Activated CD8-positive, alpha-beta memory T cell treated with anti-CD3 and anti-CD28 coated beads, Interleukin-2, amount 10 ng/mL, durations not matched to agents 7 days and 5 days (primary cell): ENCODE measurements at regions not wholly inside any gene's neighbourhood (a gene's known extent, or its start where the extent isn't known, plus 50 kb on each side); places are given as distances from the start of the nearest gene placed in this dataset.

ENCODE experiments used
- ATAC-seq: fragments of 150-1000 bp; cut with Tn5 transposase; one replicate; pipeline ENCODE4 v1.10.0; 2021; ENCODE audit warnings: moderate library complexity
- CTCF ChIA-PET: fragments of 350-600 bp; sonication (Branson Sonifier 250); formaldehyde crosslinking; loops from one replicate; lab custom pipeline; 2021; ENCODE audit warnings: antibody characterized with exemption; lab: Charles Lee
- DNase-seq: peaks from one replicate; pipeline ENCODE4 v3.0.0-alpha.2; 2020
- H3K27ac Mint-ChIP-seq: one replicate; pipeline ENCODE4 v1.8.0; 2021; ENCODE audit warnings: mild to moderate bottlenecking, mixed read lengths
- H3K27me3 Mint-ChIP-seq: one replicate; pipeline ENCODE4 v1.8.0; 2021; ENCODE audit warnings: mixed read lengths
- H3K36me3 Mint-ChIP-seq: one replicate; pipeline ENCODE4 v1.8.0; 2021; ENCODE audit warnings: mild to moderate bottlenecking, mixed read lengths
- H3K4me1 Mint-ChIP-seq: one replicate; pipeline ENCODE4 v1.8.0; 2021; ENCODE audit warnings: mixed read lengths
- H3K4me3 Mint-ChIP-seq: one replicate; pipeline ENCODE4 v1.8.0; 2021; ENCODE audit warnings: mild to moderate bottlenecking, moderate library complexity, mixed read lengths
- H3K9me3 Mint-ChIP-seq: one replicate; pipeline ENCODE4 v1.8.0; 2022; ENCODE audit warnings: low read depth, mixed read lengths

DNA sequence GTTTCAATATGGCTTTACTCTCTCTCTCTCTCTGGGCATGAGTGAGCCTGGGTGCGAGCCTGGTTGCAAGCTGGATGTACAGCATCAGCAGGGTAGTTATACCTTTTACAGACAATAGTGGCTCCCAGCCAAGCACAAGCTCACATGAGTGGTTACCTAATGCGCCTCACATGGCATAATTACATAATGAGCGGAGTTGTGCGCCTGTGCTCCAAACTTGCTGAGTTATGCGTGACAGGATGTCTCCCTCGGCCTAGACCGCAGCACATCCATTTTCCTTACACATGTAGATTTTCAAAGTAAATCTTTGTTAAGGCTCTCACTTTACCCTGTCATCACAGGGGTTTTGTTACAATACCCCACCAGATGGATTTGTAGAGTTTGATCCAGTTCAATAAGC is 233.5 kb upstream of the WWC1 start:
- DNase-seq (no peak), ATAC-seq (no peak)
- H3K4me3 Mint-ChIP-seq, result no peak overlapping the region
- no peak overlapping the region for H3K27ac Mint-ChIP-seq
- CTCF ChIA-PET, result no interaction called here
- no peaks in the 10 kb centered on the region for H3K4me1 Mint-ChIP-seq
- H3K36me3 Mint-ChIP-seq, result no peaks in the 10 kb centered on the region
- H3K9me3 Mint-ChIP-seq, result peaks cover 6% of the 10 kb centered on the region
- no peaks in the 10 kb centered on the region for H3K27me3 Mint-ChIP-seq

DNA sequence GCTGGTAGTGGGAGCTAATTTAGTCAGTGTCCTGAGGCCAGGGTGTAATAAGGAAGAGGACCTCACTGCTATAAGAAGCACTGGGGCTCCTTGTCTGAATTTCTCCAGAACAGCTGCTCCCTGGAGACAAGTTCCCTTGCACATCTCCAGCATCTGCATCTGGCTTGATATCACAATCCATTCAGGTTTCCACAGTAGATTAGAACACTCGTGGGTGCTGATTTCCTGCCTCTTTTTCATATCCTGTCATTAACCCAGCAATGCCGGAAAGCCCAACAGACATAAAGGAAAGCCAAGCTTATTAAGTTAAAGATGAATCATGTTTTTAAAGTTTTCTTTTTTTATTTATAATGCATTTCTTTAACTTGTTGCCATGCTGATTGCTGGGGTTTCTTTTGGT is 232.3 kb upstream of the WWC1 start:
- H3K4me1 Mint-ChIP-seq, result no peaks in the 10 kb centered on the region
- peaks cover 6% of the 10 kb centered on the region for H3K9me3 Mint-ChIP-seq
- H3K4me3 Mint-ChIP-seq, result no peak overlapping the region
- H3K27ac Mint-ChIP-seq, result no peak overlapping the region
- ATAC-seq (no peak), DNase-seq (no peak)
- CTCF ChIA-PET, result no interaction called here
- no peaks in the 10 kb centered on the region for H3K27me3 Mint-ChIP-seq
- no peaks in the 10 kb centered on the region for H3K36me3 Mint-ChIP-seq

DNA sequence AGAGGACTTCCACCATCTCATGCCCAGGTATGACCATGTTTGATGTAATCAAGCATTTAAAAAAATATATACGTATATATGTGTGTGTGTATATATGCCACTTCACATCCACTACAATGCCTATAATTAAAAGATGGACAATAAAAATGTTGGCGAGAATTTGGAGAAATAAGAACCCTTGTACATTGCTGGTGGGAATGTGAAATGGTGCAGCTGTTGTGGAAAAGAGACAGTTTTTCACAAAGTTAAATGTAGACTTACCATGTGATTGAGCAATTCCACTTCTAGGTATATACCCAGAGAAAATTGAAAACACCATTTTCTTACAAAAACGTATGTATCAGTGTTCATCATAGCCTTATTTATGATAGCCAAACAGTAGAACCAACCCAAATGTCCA is 229.2 kb upstream of the WWC1 start:
- CTCF ChIA-PET, result no interaction called here
- no peak for DNase-seq
- no peak for ATAC-seq
- Mint-ChIP-seq H3K9me3 (peaks cover 6% of the 10 kb centered on the region), H3K36me3 (no peaks in the 10 kb centered on the region), H3K4me1 (no peaks in the 10 kb centered on the region), H3K27ac (no peak overlapping the region), H3K4me3 (no peak overlapping the region), H3K27me3 (no peaks in the 10 kb centered on the region)

DNA sequence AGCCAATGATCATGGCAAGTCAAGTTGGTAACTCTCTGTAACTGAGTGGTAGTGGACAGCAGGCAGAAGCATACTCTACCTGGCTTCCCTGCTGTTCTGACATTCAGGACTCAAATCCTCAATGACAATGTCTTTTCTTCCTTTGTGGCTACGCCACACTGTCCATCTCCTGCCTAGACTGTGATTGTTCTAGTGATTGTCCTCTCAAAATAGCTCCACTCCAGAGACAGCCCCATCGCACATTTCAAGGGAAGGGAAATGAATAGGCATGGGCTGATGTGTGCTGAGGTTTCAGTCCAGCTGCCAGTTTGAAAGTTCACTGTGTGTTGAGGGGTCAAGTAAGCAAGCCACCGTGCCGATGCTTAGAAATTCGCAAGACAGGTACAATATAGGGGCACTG is 227.0 kb upstream of the WWC1 start:
- Mint-ChIP-seq H3K4me3 (no peak overlapping the region), H3K36me3 (no peaks in the 10 kb centered on the region), H3K27ac (no peak overlapping the region), H3K4me1 (no peaks in the 10 kb centered on the region), H3K9me3 (no peaks in the 10 kb centered on the region), H3K27me3 (no peaks in the 10 kb centered on the region)
- ATAC-seq (no peak), DNase-seq (no peak)
- CTCF ChIA-PET, result interaction anchor here (0.6 kb wide), 1 partner anchor 1482 kb away, joined by 3 read pairs; no protein-coding TSS in a partner anchor

DNA sequence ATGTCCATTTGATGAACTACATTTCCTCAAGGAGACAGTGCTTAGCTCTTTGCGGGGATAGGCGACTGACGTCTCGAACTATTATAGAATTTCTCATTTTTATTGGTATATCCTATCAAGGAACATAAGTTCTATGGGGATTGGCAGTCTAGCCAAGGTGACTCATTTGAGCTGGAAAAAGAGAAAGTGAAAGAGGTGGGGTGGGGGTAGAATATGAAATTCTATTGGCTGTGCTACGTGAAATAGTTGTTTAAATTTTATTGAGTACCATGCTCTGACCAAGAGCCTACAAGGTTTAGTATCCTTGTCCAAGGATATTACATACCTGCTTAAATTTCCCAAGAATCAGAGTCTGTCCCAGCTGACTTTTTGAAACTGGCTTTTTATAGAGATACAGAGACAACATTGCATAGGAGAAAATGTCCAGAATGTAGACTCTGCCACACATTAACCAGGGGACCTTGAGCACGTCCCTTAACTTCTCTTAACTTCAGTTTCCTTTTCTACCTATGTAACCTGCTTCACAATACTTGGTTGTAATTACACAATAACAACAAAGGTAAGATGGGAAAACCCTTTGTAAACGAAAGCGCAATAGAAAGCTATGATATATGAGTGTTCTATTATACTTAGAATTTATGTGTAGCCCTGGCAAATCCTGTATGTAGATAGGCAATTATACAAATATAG is 226.4 kb upstream of the WWC1 start:
- ATAC-seq (no peak), DNase-seq (no peak)
- H3K9me3 Mint-ChIP-seq, result no peaks in the 10 kb centered on the region
- H3K36me3 Mint-ChIP-seq, result no peaks in the 10 kb centered on the region
- H3K4me3 Mint-ChIP-seq, result no peak overlapping the region
- H3K27me3 Mint-ChIP-seq, result no peaks in the 10 kb centered on the region
- H3K27ac Mint-ChIP-seq, result no peak overlapping the region
- CTCF ChIA-PET, result no interaction called here
- H3K4me1 Mint-ChIP-seq, result no peaks in the 10 kb centered on the region

DNA sequence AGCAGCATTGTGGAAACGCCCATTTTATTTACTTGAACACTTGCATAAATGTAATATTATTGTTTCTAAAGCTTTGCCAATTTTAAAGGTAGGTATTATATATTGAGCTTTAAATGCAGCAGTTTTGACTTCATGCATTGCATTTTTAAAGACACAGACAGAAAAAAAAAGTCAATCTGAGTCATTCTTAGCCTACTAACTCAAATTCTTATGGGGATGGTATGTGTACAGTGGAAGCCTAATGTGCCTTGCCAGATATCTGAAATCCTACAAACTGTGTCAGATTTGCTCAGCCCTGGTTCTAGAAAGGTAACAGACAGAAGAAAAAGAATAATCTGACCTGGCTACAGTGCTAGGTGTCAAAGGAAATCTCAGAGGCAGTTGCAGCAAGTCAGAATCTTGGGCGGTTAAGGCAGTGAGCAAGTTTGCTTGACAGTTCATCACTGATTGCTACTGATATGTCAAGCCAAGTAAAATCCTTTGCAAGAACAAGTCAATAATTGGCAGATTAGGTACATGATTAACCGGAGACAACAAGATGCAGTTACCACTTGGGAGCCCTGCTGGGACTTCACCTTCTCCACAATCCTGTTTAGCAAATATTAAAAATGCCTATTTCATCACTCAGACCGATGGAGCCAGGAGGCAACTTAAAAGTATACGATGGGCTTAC is 224.8 kb upstream of the WWC1 start:
- CTCF ChIA-PET, result no interaction called here
- Mint-ChIP-seq H3K4me3 (no peak overlapping the region), H3K9me3 (no peaks in the 10 kb centered on the region), H3K27me3 (no peaks in the 10 kb centered on the region), H3K27ac (no peak overlapping the region), H3K36me3 (no peaks in the 10 kb centered on the region), H3K4me1 (no peaks in the 10 kb centered on the region)
- ATAC-seq (no peak), DNase-seq (no peak)

DNA sequence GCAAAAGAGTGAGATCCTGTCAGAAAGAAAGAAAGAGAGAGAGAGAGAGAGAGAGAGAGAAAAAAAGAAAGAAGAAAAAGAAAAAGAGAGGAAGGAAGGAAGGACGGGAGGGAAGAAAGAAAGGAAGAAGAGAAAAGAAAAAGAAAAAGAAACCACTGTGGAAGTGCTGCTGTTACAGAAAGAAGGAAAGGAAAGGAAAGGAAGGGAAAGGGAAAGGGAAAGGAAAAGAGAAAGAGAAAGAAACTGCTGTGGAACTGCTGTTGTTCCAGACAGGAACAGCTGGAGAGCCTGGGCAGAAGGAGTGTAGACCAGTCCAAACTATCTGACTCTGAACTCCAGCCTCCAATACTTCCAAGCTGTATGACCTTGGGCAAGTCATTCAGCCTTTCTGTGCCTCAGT is 220.7 kb upstream of the WWC1 start:
- no peak for DNase-seq
- H3K9me3 Mint-ChIP-seq, result no peaks in the 10 kb centered on the region
- ATAC-seq, result no peak
- H3K27ac Mint-ChIP-seq, result no peak overlapping the region
- CTCF ChIA-PET, result no interaction called here
- H3K4me1 Mint-ChIP-seq, result peaks cover 4% of the 10 kb centered on the region
- no peak overlapping the region for H3K4me3 Mint-ChIP-seq
- H3K27me3 Mint-ChIP-seq, result no peaks in the 10 kb centered on the region
- no peaks in the 10 kb centered on the region for H3K36me3 Mint-ChIP-seq

DNA sequence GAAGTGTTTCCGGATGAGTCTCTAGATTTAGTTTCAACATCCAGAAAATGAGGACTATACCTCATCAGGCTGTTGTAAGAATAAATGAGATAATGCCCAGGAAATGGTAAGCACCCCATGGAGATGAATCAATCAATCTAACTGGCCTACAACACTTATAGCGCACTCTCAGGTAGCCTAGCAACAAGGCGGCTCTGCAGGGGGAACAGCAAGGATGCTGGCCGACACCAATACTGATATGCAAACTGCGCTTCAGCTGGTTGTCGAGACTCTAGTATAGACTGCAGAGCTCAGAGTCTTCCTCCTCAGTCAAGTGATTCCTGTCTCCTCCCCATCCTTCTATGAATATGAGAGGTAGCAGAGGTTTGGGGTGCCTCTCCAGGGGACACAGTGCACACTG is 218.8 kb upstream of the WWC1 start:
- CTCF ChIA-PET, result interaction anchor here (0.6 kb wide), 1 partner anchor 147 kb away, joined by 3 read pairs; no protein-coding TSS in a partner anchor

DNA sequence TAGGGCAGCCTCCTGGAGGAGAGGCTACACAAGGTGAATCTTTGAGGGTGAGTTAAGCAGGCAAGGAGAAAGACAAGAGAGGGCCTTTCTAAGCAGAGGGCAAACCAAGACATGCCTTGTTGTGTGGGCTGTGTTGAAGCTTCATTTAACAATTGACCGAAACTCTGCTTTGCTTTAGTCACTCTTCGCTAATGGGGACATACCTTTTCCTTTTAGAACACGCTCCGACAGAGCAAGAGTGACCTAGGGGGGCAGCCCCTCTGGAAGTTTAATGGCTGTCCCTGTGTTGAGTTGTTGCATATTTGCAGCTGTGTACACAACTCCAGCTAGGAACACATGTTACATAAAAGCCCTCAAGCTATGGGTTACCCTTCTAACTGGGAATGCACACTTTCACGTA is 218.1 kb upstream of the WWC1 start:
- CTCF ChIA-PET, result no interaction called here
- Mint-ChIP-seq H3K27ac (no peak overlapping the region), H3K4me3 (no peak overlapping the region), H3K27me3 (no peaks in the 10 kb centered on the region), H3K4me1 (peaks cover 4% of the 10 kb centered on the region), H3K36me3 (no peaks in the 10 kb centered on the region), H3K9me3 (no peaks in the 10 kb centered on the region)
- no peak for ATAC-seq
- DNase-seq, result no peak

More for the DNA sequence above, 218.8 kb upstream of the WWC1 start:
- Mint-ChIP-seq H3K27ac (no peak overlapping the region), H3K4me3 (no peak overlapping the region), H3K27me3 (no peaks in the 10 kb centered on the region), H3K9me3 (no peaks in the 10 kb centered on the region), H3K36me3 (no peaks in the 10 kb centered on the region), H3K4me1 (peaks cover 4% of the 10 kb centered on the region)
- ATAC-seq (no peak), DNase-seq (no peak)

DNA sequence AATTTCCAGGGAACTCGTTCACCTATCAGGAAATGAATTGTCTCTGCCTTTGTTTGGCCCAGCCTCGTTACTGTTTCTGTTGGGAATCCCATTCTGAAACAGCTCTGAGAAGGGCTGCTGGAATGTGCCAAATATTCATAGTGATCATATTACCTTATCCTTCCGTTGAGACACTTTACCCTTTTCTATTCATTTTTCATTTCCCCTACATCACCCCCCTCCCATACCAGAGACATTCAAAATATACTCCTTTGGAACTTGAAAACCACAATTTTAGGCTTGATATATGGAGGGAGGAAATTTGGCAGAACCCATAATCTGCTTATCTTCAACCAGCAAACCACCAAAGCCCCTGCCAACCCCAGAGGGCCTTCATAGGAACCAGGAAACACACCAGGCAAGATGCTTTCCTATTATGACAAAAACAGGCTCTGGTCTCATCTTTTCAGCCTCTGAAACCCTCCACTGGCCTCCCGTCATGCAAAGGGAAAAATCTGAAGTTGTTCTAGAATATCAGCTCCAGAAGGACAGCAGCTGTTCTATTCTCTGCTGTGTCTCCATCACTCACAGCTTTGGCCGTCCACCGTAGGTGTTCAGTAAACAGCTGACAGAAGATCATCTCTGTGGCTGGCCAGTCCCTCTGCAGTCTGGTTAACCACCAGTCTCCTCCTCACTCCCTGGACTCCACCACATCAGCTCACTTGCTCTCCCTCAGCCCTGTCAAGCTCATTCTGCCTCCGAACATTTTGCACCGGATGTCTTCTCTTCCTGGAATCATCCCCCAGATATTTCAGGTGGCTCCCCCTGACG is 217.2 kb upstream of the WWC1 start:
- Mint-ChIP-seq H3K9me3 (no peaks in the 10 kb centered on the region), H3K27ac (no peak overlapping the region), H3K4me3 (no peak overlapping the region), H3K27me3 (no peaks in the 10 kb centered on the region), H3K36me3 (no peaks in the 10 kb centered on the region), H3K4me1 (peaks cover 4% of the 10 kb centered on the region)
- ATAC-seq, result no peak
- no peak for DNase-seq
- CTCF ChIA-PET, result no interaction called here

DNA sequence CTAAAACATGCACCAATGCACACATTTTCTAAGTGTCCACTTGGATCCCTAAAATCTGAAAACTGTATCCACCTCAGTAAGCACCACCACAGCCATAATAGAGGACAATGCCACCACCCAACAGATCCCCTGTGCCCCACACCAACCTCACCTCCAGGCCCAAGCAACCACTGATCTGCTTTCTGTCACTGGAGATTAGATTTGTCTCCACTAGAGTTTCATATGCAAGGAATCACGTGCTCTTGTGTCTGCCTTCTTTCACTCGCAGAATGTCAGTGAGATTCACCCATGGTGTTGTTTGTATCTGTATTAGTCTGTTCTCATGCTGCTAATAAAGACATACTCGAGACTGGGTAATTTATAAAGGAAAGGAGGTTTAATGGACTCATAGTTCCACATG is 216.1 kb upstream of the WWC1 start:
- no peak overlapping the region for H3K27ac Mint-ChIP-seq
- no peaks in the 10 kb centered on the region for H3K27me3 Mint-ChIP-seq
- ATAC-seq (no peak), DNase-seq (no peak)
- no peaks in the 10 kb centered on the region for H3K36me3 Mint-ChIP-seq
- CTCF ChIA-PET, result no interaction called here
- H3K9me3 Mint-ChIP-seq, result no peaks in the 10 kb centered on the region
- no peak overlapping the region for H3K4me3 Mint-ChIP-seq
- H3K4me1 Mint-ChIP-seq, result peaks cover 4% of the 10 kb centered on the region

DNA sequence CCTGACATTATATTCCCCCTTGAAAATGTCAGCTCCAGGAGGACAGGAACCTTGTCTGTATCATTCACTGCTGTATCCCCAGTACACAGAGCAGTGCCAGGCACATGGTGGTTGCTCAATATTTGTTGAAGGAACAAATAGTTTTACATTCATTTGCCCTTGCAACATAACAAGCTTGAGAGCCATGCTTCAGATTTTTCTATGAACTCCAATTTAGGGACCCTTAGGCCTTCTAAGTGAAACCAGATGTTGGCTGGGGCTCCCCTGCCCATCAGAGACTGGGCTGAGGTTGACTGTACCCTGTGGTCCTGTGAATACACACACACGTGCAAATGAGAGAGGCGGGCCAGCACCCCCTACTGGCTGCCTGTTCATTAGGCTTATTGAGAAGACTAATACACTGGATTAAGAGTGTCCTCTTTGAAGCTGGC is 214.9 kb upstream of the WWC1 start:
- Mint-ChIP-seq H3K4me1 (peaks cover 4% of the 10 kb centered on the region), H3K4me3 (no peak overlapping the region), H3K9me3 (no peaks in the 10 kb centered on the region), H3K36me3 (no peaks in the 10 kb centered on the region), H3K27me3 (no peaks in the 10 kb centered on the region), H3K27ac (no peak overlapping the region)
- DNase-seq (no peak), ATAC-seq (no peak)
- CTCF ChIA-PET, result no interaction called here

DNA sequence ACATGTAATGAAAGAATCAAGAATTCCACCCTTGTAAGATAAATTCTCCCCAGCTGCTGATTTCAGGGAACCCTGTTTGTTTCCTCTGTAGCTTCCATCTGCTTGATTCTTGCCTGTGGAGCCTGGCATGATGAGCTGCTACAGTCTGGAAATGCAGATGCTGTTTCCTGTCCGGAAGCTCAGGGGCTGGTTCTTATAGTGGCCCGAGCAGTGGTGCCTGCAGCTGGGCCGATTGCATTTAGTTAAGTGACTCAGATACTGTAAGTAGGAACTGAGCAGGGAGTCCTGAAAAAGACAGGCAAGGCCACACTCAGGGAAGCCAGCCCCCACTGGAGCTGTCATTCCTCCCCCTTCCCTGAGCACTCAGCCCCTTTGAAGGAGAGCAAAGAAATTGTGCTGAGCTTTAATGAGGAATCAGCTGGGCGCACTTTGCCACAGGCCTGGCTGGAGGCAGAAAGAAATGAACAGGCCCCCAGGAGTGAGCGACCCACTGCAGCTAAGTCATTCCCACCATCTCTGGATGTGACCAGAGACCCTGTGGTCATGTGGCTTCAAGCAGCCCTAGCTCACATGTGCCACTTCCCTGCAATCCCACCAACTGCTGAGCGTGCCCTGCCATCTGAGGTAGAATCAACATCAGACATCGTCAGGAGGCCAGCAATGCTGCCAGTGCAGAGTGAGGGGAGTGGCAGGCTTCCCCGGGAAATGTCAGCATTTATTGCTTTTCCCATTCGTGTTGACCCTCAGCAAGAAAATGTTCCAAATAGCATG is 206.0 kb upstream of the WWC1 start:
- no peak for ATAC-seq
- H3K4me3 Mint-ChIP-seq, result no peak overlapping the region
- no peaks in the 10 kb centered on the region for H3K9me3 Mint-ChIP-seq
- no peaks in the 10 kb centered on the region for H3K36me3 Mint-ChIP-seq
- CTCF ChIA-PET, result no interaction called here
- DNase-seq, result no peak
- no peaks in the 10 kb centered on the region for H3K4me1 Mint-ChIP-seq
- no peaks in the 10 kb centered on the region for H3K27me3 Mint-ChIP-seq
- H3K27ac Mint-ChIP-seq, result no peak overlapping the region
